GM21526 (cell line): ENCODE measurements at regions not wholly inside any gene's neighbourhood (a gene's known extent, or its start where the extent isn't known, plus 50 kb on each side); places are given as distances from the start of the nearest gene placed in this dataset.

Experiments
- ATAC-seq: cut with Tn5 transposase; IDR thresholded peaks from one replicate; pipeline ENCODE4 v1.9.1; 2021; ENCODE audit warnings: moderate library complexity; ENCODE audit not compliant: unreplicated experiment, low FRiP score

DNA sequence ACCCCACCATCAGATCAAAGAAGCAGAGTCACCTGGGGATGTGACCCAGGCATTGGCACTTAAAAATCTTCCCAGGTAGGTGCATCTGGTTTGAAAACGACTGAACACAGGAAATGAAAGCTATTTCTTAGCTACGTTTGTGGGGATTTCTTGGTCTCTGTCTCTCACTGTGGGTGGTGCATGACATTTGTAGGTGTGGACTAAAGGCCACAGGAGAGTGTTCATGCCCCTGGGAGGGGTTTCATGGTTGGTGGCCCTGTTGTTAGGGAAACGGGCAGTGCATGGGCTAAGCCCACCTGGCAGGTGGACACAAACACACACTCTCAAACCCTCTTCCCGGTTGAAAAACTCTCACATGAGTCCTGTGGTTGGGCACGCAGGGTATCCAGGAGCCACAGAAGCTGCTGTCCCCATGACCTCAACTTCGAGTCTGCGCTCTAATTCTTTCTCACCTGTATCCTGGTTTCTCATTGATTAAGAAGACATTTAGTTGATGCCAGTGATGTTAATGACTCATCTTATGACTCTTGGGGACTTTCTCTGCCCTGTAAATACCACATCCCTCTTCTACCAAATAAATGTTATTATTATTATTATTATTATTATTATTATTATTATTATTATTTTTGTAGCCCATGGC is 119.4 kb downstream of the MRPS6 start:
- no peak for ATAC-seq

DNA sequence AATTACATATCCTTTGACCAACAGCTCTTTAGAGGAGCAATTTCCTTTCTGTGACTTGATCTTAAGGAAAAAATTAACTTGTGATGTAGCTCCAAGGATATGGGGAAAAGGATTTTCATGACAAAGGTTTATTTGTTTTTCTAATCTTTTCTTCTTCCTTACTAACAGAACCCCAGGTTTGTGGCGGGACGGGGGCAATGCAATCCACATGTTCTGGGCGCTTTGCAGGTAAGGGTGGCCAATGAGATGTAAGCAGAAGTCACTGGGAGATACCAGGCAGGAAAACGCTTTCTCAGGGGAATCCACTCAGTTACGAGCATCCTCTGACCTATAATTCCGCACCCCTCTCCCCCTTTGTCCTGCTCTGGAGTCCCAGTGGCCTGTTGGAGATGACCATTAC is 122.0 kb downstream of the MRPS6 start:
- ATAC-seq, result no peak

DNA sequence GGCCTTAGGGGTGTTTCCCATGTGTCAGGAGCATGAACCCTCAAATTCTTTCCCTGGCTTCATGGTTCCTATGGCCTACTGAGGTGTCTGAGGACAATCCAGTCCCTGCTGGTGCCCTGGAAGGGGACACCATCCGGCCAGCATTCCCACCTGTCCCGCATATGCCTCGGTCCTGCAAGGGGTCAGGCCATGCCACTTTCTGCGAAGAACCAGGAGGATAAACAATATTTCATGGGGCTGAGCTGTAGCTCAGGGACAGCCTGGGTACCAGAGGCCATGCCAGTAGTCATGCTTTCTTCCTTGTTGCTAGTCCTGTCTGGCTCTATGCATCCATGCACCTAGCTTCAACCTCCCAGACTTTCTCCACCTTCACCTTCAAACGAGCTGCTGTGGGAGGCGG is 123.6 kb downstream of the MRPS6 start:
- no peak for ATAC-seq

DNA sequence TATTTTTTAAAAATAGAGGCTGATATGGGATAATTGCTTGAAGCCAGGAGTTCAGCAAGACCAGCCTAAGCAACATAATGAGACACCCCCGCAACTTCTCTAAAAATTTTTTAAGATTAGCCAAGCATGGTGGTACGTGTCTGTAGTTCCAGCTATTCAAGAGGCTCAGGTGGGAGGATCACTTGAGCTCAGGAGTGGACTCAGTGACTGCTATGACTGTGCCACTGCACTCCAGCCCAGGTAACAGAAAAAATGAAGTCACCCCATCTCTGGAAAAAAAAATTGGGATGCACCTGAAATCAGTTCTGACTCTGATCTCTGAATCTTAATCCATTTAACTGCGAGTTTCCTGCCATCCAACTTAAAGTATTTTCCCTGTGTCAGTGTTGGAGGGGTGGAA is 124.2 kb downstream of the MRPS6 start:
- ATAC-seq, result no peak

DNA sequence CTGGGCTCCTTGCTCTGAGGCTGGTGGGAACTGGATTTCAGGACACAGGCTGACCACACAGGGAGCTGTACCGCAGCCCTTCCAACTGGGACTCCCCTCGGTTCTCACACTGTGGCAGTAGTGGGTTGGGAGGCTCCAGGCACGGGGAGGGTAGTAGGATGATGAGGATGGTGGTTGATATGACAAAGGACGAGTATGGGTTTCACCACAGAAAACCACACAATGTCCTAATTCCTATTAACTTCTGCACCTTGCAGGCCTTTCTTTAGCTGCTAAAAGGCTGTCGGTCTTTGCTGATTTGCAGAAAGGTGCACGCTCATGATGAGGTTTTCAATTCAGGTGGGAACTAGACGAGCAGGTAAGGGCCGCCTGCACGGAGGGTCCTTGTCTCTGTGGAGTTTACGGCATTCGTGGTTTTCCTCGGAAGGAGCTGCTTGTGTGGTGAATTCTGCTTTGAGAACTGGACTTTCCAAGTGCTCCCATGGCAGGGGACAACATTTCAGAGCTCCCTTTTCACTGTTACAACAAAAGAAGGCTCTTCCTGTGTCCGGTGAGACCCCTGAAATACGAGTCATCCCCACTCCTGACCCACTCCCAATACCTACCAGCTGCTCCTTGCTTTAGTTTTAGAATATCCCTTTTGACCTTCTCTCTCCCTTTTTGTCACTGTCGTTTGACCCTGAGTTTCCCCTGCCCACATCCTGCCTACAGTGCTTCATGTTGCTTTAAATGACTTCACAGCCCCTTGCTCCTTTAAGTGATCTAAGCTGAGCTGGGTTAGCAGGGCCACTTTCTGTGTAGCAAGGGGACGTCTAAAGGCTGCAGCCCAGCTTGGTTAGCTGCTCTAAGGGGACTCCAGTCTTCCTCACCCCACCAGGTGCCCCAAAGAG is 125.1 kb downstream of the MRPS6 start:
- ATAC-seq, result no peak

DNA sequence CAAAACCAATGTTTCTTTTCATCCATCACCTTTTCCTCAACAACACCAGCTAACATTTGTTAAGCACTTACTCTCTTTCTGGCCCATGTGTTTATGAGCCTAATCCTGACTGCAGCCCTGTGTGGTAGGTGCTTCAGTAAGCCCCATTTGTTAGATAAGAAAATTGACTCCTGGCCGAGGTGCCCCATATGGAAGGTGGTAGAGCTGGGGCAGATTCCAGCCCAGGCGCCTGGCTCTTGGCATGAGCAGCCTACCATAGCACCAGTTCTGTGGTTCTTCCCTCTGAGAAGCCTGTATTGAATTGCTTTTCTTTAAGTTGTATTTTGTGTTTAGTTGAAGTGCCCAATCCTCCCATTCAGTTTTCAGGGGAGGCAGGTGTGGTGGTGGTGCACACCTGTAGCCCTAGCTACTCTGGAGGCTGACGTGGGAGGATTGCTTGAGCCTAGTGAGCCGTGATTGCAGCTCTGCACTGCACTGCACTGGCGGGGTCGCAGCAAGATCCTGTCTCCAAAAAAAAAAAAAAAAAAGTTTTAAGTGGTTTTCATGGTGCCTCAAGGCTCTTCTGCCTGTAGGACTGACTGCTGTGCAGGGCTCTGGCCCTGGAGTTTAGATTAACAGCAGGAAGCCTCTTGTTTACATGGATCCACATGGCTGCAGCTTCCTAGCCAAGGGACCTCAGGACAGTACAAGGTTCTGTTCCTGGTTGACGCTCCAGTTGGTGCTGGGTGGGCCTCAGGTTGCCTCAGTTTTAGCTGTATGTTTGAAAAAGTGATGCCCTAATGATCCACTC is 125.9 kb downstream of the MRPS6 start:
- no peak for ATAC-seq

DNA sequence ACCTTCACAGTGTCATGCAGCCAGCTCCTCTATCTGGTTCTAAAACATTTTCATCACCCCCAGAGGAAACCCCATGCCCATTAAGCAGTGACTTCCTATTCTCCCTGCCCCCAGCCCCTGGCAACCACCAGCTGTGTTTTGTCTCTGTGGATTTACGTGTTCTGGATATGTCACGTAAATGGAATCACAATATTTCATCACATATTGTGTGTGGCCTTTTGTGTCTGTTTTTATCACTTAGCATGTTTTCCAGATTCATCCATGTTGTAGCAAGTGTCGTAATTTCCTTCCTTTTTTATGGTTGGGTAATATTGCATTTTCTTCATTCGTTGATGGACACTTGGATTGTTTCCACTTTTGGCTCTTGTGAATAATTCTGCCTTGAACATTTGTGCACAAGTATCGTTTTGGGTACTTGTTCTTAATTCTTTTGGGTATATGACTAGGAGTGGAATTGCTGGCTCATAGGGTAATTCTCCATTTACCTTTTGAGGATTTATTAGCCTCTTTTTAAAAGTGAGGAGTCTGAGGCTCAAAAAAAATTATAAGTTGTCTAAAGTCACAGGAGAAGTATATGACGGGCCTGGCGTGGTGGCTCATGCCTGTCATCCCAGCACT is 127.0 kb downstream of the MRPS6 start:
- no peak for ATAC-seq

DNA sequence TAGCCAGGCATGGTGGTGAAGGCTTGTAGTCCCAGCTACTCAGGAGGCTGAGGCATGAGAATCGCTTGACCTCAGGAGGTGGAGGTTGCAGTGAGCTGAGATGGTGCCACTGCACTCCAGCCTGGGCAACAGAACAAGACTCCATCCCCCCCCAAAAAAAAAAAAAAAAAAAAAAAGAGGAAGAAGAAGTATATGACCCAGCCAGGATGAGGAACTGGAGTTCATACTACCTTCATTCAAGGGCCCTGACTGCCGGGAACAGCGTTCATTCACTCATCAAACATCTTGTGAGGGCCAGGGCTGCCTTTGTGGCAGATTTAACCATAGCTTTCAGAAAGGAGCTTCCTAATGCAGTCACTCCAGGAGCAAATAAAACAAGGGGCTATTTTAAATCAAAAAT is 127.6 kb downstream of the MRPS6 start:
- no peak for ATAC-seq

DNA sequence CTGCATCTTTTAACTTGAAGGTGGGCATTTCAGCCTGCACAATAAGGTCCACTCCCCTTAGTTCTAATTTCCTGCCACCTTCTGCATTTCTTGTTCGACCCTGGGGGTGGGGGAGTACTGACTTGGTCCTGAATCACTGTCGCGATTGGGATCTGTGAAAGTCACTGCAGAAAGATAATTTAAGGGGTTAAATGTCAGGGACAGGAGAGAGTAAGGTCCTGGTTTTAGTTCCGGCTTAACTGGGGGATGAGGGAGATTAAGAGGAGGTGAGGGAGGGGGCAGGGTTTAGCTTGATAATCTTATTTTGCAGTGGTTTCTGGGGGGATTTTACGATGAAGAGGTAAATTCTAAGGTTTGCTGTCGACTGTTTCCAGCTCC is 128.1 kb downstream of the MRPS6 start:
- no peak for ATAC-seq

DNA sequence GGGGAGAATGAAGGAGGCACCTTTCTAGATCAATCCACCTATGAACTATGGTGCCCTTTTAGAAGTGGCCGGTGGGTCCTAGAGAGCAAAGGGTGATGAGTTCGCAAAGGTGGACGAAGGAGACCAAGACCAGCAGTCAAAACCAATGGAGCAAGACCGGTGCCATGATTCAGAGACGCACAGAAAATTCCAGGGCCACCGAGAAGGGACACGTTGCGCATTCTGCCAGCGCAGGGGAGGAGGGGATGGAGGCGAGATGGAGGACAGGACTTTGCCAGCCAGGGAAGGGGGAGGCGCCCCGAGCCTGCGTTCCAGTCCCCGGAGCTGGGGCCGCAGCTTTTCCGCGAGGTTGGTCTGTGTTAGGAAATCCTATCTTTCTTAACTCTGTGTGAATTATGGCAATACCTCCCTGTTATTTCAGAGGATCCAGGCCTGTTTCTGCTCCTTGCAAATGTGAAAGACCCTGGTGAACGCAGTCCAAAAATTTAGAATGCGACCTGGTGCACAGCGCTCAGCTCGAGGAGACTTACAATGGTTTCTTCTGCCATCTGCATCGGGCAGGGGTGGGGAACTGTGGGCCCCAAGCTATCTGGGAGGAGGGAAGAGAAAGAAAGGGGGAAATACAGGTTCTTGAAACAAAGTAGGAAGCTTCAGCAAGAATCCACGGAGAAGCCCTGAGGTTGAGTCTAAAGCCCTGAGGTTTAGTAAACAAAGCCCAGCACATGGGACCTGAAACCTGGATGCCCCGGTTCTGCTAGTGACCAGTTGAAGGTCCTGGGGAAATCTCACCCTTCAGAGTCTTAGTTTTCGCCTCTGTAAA is 129.4 kb downstream of the MRPS6 start:
- no peak for ATAC-seq

DNA sequence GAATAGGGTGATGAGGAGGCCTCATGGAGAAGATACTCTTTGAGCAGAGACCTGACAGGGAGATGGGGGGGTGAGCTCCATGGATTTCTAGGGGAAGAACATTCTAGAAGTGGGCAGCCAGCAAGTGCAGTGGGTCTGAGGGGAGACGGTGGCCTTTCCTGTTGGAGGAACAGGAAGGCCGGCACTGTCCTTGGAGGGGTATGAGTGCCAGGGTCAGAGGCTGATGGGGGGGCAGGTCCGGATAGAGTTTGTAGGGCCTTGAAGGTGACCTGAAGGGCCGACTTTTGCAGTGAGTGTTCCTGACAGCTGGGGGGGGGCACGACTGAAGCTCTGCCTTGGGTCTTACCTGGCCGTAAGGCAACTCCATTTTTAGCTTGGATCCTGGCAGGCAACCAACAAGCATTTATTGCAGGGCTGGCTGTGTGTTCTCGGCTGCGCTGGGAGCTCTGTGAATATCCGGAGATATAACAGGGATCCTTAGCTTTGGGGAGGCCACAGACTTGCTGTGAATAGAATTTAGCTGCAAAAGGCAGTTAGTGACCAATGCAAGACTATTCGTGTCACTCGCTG is 130.6 kb downstream of the MRPS6 start:
- ATAC-seq, result no peak

DNA sequence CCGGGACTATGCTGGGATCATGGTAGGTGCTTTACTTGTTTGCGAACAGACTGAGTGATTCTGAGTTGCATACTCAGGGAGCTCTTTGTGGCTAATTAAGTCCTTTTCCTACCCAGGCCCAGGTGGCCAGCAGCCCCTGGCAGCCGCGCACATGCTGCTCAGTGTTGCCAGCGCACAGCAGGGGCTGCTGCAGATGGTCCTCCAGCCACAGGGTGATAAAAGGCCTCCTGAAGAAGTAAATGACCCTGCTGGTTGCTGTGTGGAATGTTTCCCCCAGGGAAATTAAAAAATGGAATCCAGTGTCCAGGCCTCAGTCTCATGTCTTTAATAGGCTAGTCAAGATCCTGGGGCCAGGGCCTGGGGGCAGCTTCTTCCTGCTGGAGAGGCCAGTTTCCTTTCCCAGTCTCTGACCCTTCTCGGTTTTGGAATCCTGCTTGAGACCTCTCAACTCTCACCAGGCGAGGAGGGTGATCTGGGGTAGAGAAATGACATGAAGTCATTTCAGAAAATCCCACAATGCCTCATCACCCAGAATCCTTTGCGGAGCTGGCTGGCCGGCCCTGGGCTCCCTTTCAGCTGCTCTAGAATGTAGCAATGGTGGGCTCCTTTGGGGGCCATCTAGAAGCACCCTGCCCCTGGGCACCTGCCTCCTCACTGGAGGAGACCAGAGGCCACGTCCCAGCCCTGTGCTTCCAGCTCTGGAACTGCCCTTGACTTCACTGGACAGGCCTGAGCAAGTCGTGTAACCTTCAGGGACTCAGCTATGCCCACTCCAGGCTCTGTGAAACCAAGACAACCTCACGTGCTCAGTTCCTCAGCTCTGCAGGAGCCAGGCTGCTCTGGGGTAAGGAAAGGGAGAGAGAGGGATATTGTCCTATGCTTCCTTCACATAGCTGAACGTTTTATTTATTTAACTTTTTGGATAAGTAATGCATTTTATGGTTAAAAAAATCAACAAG is 131.4 kb downstream of the MRPS6 start:
- no peak for ATAC-seq

DNA sequence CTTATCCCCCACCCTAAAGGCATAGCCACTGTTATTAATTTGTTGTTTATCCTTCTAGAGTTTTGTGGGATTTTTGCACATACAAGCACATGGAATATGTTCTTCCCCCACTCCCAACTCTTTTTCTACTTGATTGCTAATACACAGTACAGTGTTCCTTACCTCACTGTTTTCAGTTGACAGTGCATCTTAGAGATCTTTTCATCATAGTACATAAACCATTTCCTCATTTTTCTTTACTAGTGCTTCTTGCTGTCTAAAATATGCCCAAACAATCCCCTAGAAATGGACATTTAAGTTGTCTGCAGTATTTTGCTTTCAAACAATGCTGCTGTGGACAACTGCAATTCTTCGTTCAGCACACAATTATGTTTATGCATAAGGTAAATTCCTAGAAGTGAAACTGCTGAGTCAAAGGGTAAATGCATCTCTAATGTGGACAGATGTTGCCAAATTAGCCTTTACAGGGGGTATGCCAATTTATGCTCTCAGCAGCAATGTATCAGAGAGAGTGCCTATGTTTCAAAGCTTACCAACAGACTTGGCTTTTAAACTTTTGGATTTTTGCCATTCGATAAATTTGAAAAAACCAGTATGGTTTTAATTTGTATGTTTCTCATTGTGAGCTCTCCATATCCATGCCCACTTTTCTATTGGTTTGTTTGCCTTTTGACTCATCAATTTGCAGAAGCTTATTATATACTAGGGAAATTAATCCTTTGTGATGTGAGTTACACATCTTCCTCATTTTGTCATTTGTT is 132.6 kb downstream of the MRPS6 start:
- peak; percentile 55 for ATAC-seq

DNA sequence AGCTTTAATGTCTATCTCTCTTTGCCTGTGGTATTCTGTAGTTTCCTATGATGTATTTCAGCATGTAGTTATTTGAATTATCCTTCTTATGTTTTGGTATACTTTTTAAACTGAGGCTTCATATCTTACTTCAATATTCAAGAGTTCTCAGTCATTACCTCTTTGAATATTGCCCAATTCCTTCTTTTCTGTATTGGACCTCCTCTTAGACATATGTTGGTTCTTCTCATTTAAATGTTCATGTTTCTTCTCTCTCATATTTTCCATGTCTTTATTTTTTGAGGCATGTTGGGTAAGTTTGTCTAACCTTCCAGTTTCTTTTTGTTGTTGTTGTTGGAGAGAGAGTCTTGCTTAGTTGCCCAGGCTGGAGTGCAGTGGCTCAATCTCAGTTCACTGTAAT is 140.6 kb downstream of the MRPS6 start:
- ATAC-seq, result no peak

DNA sequence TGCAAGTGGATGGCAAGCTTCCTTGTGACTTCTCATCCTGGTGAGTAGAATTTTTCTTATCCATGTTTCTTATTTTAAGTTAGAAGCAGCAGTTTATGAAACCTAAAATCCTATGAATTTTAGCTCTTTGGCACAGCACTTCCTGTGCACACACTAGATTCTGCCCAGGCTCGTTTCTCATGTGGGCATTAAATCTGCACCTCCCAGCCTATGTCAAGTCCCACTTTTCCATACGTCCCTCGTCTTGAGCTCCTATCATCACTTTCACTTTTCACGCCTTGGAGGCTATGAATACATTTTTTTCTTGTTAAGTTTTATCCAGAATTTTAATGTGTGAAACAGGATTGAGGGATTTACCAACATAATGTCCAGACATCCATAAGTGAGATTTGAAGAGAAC is 142.1 kb downstream of the MRPS6 start:
- ATAC-seq, result no peak

DNA sequence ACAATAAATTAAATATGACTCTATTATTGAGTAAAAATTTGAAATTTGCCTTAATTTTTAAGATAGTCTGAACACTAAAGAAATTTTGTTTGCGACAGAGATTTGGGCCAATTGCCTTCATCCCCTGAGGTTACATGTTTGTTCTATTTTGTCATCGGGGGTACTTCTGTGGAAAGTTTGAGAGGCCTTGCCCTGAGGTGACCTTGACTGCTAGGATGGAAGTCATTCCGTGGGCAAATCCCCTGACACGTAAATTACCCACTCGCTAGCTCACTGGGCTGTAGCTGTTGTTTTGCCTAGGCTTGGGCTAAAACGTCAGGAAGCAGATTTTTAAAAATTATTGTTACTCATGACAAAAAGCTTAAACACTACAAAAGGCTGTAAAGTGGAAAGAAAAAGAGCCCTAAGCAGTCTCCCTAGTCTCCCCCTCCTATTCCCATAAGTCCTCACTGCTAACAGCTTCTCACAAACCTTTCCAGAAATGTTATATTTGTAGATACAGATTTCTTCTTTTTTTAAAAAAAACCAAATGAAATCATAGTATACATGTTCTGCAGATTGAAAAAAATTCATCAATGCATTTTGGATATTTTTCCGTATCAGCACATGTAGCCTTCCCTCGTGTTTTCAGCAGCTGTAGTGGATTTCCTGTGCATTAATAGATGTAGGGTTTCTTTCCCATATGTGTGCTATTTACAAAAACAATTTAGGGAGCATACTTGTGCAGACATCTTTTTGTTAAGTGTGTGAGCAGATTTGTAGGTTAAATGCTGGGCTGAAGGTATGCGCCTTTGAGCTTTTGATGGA is 142.7 kb downstream of the MRPS6 start:
- ATAC-seq, result no peak

DNA sequence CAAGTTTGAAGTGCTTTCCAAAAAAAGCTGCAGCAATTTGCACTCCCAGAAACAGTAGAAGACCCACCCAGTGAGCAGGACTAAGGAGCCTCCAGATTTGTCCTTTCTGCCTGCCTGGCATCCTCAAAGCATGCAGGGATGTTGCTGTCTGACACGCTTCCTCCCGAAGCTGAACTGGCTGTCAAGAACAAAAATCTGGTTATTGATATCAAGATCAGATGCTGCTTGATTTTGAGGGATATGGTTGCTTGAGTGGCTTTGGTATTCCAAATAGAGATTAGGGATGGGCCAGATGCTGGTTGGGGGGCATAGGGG is 143.3 kb downstream of the MRPS6 start:
- ATAC-seq, result no peak
